ENCODE measurements at regions not wholly inside any gene's neighbourhood (a gene's known extent, or its start where the extent isn't known, plus 50 kb on each side); places are given as distances from the start of the nearest gene placed in this dataset.

- Mint-ChIP-seq H3K4me3 (no peak overlapping the region), H3K36me3 (ENCODE audit: low read depth) (no peaks in the 10 kb centered on the region), H3K4me1 (peaks cover 3% of the 10 kb centered on the region), H3K9me3 (no peaks in the 10 kb centered on the region), H3K27ac (no peak overlapping the region), H3K27me3 (ENCODE audit: low read depth) (no peaks in the 10 kb centered on the region)
- TF ChIP-seq, protein P1, sequence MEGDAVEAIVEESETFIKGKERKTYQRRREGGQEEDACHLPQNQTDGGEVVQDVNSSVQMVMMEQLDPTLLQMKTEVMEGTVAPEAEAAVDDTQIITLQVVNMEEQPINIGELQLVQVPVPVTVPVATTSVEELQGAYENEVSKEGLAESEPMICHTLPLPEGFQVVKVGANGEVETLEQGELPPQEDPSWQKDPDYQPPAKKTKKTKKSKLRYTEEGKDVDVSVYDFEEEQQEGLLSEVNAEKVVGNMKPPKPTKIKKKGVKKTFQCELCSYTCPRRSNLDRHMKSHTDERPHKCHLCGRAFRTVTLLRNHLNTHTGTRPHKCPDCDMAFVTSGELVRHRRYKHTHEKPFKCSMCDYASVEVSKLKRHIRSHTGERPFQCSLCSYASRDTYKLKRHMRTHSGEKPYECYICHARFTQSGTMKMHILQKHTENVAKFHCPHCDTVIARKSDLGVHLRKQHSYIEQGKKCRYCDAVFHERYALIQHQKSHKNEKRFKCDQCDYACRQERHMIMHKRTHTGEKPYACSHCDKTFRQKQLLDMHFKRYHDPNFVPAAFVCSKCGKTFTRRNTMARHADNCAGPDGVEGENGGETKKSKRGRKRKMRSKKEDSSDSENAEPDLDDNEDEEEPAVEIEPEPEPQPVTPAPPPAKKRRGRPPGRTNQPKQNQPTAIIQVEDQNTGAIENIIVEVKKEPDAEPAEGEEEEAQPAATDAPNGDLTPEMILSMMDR (IDR thresholded peaks at IDR 0.05; ENCODE audit: unreplicated experiment in 3 of 3) = no peak
These were observed 735.0 kb upstream of the RIOK2 start for GRCh38 chr5:97918057-97918456.

DNA sequence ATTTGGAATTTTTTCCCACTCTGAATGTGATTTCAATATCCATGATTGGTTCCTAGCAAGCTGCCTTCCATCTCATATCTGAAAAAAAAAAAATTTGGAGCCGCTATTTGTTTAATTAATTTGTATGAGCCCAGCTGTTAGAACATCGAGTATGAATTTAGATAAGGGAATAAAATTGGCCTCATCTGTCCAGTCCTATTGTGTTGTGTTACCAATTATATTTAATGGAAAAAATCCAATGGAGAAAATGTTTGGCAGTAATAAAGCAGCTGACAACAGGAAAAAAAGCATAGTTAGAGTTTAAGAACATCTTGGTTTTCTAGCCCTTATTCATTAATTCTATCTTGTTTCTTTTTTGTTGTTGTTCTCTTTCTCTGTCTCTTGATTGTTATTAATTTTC is 735.6 kb upstream of the RIOK2 start:
- H3K4me3 Mint-ChIP-seq = no peak overlapping the region
- peaks cover 3% of the 10 kb centered on the region for H3K4me1 Mint-ChIP-seq
- H3K27me3 Mint-ChIP-seq (ENCODE audit: low read depth) = no peaks in the 10 kb centered on the region
- H3K36me3 Mint-ChIP-seq (ENCODE audit: low read depth) = no peaks in the 10 kb centered on the region
- H3K27ac Mint-ChIP-seq = no peak overlapping the region
- no peaks in the 10 kb centered on the region for H3K9me3 Mint-ChIP-seq
- TF ChIP-seq, protein P1 (IDR thresholded peaks at IDR 0.05; ENCODE audit: unreplicated experiment in 3 of 3) = no peak

- H3K9me3 Mint-ChIP-seq = no peaks in the 10 kb centered on the region
- no peak overlapping the region for H3K4me3 Mint-ChIP-seq
These were observed 736.7 kb upstream of the RIOK2 start for GRCh38 chr5:97919719-97920118.

GRCh38 chr5:97922776-97923175 is 739.7 kb upstream of the RIOK2 start:
- H3K4me1 Mint-ChIP-seq = peaks cover 3% of the 10 kb centered on the region
- H3K36me3 Mint-ChIP-seq (ENCODE audit: low read depth) = no peaks in the 10 kb centered on the region
- H3K9me3 Mint-ChIP-seq = no peaks in the 10 kb centered on the region
- no peak overlapping the region for H3K27ac Mint-ChIP-seq
- no peaks in the 10 kb centered on the region for H3K27me3 Mint-ChIP-seq (ENCODE audit: low read depth)
- TF ChIP-seq, protein P1 (IDR thresholded peaks at IDR 0.05; ENCODE audit: unreplicated experiment in 3 of 3) = no peak
- no peak overlapping the region for H3K4me3 Mint-ChIP-seq

More at GRCh38 chr5:97919719-97920118, 736.7 kb upstream of the RIOK2 start:
- TF ChIP-seq, protein P1 (IDR thresholded peaks at IDR 0.05; ENCODE audit: unreplicated experiment in 3 of 3) = no peak
- no peak overlapping the region for H3K27ac Mint-ChIP-seq
- H3K4me1 Mint-ChIP-seq = peaks cover 3% of the 10 kb centered on the region
- H3K36me3 Mint-ChIP-seq (ENCODE audit: low read depth) = no peaks in the 10 kb centered on the region
- no peaks in the 10 kb centered on the region for H3K27me3 Mint-ChIP-seq (ENCODE audit: low read depth)

GRCh38 chr5:97923496-97923895 is 740.4 kb upstream of the RIOK2 start:
- H3K4me3 Mint-ChIP-seq = no peak overlapping the region

GRCh38 chr5:97923997-97924396 is 741.0 kb upstream of the RIOK2 start:
- Mint-ChIP-seq H3K27ac (no peak overlapping the region), H3K9me3 (no peaks in the 10 kb centered on the region), H3K4me1 (peaks cover 3% of the 10 kb centered on the region), H3K36me3 (ENCODE audit: low read depth) (no peaks in the 10 kb centered on the region), H3K4me3 (no peak overlapping the region), H3K27me3 (ENCODE audit: low read depth) (no peaks in the 10 kb centered on the region)
- TF ChIP-seq, protein P1 (IDR thresholded peaks at IDR 0.05; ENCODE audit: unreplicated experiment in 3 of 3) = no peak

More at GRCh38 chr5:97923496-97923895, 740.4 kb upstream of the RIOK2 start:
- TF ChIP-seq, protein P1 (IDR thresholded peaks at IDR 0.05; ENCODE audit: unreplicated experiment in 3 of 3) = no peak
- H3K27ac Mint-ChIP-seq = no peak overlapping the region
- no peaks in the 10 kb centered on the region for H3K27me3 Mint-ChIP-seq (ENCODE audit: low read depth)
- peaks cover 3% of the 10 kb centered on the region for H3K4me1 Mint-ChIP-seq
- H3K36me3 Mint-ChIP-seq (ENCODE audit: low read depth) = no peaks in the 10 kb centered on the region
- no peaks in the 10 kb centered on the region for H3K9me3 Mint-ChIP-seq
